GM12891 (cell line): ENCODE measurements at regions not wholly inside any gene's neighbourhood (a gene's known extent, or its start where the extent isn't known, plus 50 kb on each side); places are given as distances from the start of the nearest gene placed in this dataset.

Source experiments
- POLR2A ChIP-seq: IDR thresholded peaks from 2 replicates; pipeline ENCODE4 v1.6.1; 2011; ENCODE audit warnings: low read depth, low read length, control low read depth
- TAF1 ChIP-seq: IDR thresholded peaks from 2 replicates; pipeline ENCODE4 v1.6.1; 2011; ENCODE audit warnings: low read depth, low read length, control low read depth

DNA sequence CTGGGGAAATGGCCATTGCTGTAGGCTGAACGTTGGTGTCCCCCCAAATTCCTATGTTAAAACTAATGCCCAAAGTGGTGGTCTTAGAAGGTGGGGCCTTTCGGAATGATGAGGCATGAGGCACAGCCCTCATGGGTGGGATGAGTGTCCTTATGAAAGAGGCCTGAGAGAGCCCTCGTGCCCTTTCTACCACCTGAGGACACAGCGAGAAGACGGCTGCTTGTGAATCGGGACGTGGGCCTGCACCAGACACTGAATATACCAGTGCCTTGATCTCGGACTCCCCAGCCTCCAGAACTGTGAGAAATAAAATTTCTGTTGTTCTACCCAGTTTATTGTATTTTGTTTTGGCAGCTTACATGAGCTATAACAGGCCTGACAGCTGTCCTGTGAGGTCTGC is 162.9 kb upstream of the B3GAT1 start:
- TF ChIP-seq POLR2A, result no peak
- no peak for TF ChIP-seq TAF1
